Fibroblast of mammary gland (primary cell): ENCODE measurements at regions not wholly inside any gene's neighbourhood (a gene's known extent, or its start where the extent isn't known, plus 50 kb on each side); places are given as distances from the start of the nearest gene placed in this dataset.
"Not testable (repeated sequence)": the region's sequence is repeated elsewhere in the genome, so short reads cannot be mapped to it uniquely, and the experiment has no call there.

Source experiments
- DNase-seq: peaks from one replicate; pipeline ENCODE4 v3.0.0-alpha.2; 2010; ENCODE audit warnings: low read depth
- H3K4me3 ChIP-seq: 2 replicates; pipeline ENCODE4 v1.5.1; 2011; ENCODE audit warnings: low read depth, mild to moderate bottlenecking, low read length, moderate library complexity; ENCODE audit not compliant: control insufficient read depth
- CTCF ChIP-seq: conservative IDR thresholded peaks from 2 replicates; pipeline ENCODE4 v1.5.1; 2011; ENCODE audit warnings: low read depth, low read length, inconsistent platforms; ENCODE audit not compliant: control insufficient read depth, insufficient read depth

- no peak for DNase-seq
- no peak overlapping the region for H3K4me3 ChIP-seq
Observed at GRCh38 chrX:25726539-25726938, 411.6 kb upstream of the MAGEB18 start.

GRCh38 chrX:25733148-25733547 lies 405.0 kb upstream of the MAGEB18 start:
- H3K4me3 ChIP-seq, result no peak overlapping the region
- DNase-seq, result no peak
- TF ChIP-seq CTCF, result no peak

More at GRCh38 chrX:25726539-25726938, 411.6 kb upstream of the MAGEB18 start:
- TF ChIP-seq CTCF, result no peak

- no peak overlapping the region for H3K4me3 ChIP-seq
- no peak for DNase-seq
- TF ChIP-seq CTCF, result no peak
Observed at GRCh38 chrX:25737540-25737939, 400.6 kb upstream of the MAGEB18 start.

- no peak overlapping the region for H3K4me3 ChIP-seq
- no peak for TF ChIP-seq CTCF
- DNase-seq, result no peak
Observed at GRCh38 chrX:25742334-25742733, 395.8 kb upstream of the MAGEB18 start.

GRCh38 chrX:25754399-25754798 lies 383.7 kb upstream of the MAGEB18 start:
- TF ChIP-seq CTCF, result no peak
- no peak overlapping the region for H3K4me3 ChIP-seq
- no peak for DNase-seq

- no peak for DNase-seq
- no peak overlapping the region for H3K4me3 ChIP-seq
- TF ChIP-seq CTCF, result no peak
Observed at GRCh38 chrX:25755194-25755593, 382.9 kb upstream of the MAGEB18 start.

- no peak for TF ChIP-seq CTCF
- no peak for DNase-seq
- H3K4me3 ChIP-seq, result no peak overlapping the region
Observed at GRCh38 chrX:25762656-25763055, 375.5 kb upstream of the MAGEB18 start.

GRCh38 chrX:25771853-25772252 lies 366.3 kb upstream of the MAGEB18 start:
- DNase-seq, H3K4me3 ChIP-seq: not testable (repeated sequence)

- H3K4me3 ChIP-seq, DNase-seq: not testable (repeated sequence)
Observed at GRCh38 chrX:25797796-25798195, 340.3 kb upstream of the MAGEB18 start.
